ENCODE measurements at regions not wholly inside any gene's neighbourhood (a gene's known extent, or its start where the extent isn't known, plus 50 kb on each side); places are given as distances from the start of the nearest gene placed in this dataset.

DNA sequence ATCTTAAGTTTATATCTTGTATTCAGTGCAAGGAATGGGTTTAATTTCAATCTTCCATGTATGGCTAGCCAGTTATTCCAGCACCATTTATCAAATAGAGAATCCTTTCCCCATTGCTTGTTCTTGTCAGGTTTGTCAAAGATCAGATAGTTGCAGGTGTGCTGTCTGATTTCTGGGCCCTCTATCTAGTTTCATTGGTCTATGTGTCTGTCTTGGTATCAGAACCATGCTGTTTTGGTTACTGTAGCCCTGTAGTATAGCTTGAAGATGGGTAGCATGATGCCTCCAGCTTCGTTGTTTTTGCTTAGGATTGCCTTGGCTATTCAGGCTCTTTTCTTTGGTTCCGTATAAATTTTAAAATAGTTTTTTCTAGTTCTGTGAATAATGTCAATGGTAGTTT lies 200.0 kb downstream of the MANEA start:
- DNase-seq (ENCODE audit: extremely low read depth in 1 of 4, low spot score in 3 of 4) (no peak), ATAC-seq (no peak), FAIRE-seq (no peak)
- no peak overlapping the region for H3K4me2 ChIP-seq (ENCODE audit: insufficient read depth, low read length)
- POLR2A ChIA-PET: no interaction called here
- H3K9me3 ChIP-seq (replicated peaks; ENCODE audit: control insufficient read depth, insufficient read depth, low read depth, low read length): no peaks in the 10 kb centered on the region
- TF ChIP-seq MED1 (CRISPR knock-in tag; IDR thresholded peaks at IDR 0.05; ENCODE audit: borderline replicate concordance): no peak
- TF ChIP-seq ZNF431 (CRISPR knock-in tag; IDR thresholded peaks at IDR 0.05): no peak
- TF ChIP-seq CREB1 (IDR thresholded peaks at IDR 0.05): no peak
- TF ChIP-seq CREB1 (CRISPR knock-in tag; IDR thresholded peaks at IDR 0.05): no peak
- no peak for TF ChIP-seq KLF1 (tag; IDR thresholded peaks at IDR 0.05)
- TF ChIP-seq HLTF (IDR thresholded peaks at IDR 0.05): no peak
- TF ChIP-seq SMAD2 (IDR thresholded peaks at IDR 0.05; ENCODE audit: low read depth, low read length): no peak
- TF ChIP-seq FOXK2 (conservative IDR thresholded peaks at IDR 0.05 in 1 of 2, IDR thresholded peaks at IDR 0.05 in 1 of 2; ENCODE audit: low read depth in 2 of 2): no peak
- no peak for TF ChIP-seq ELK1 (CRISPR knock-in tag; IDR thresholded peaks at IDR 0.05)
- TF ChIP-seq IRF1 (CRISPR knock-in tag; IDR thresholded peaks at IDR 0.05; ENCODE audit: borderline replicate concordance): no peak
- no peak for TF ChIP-seq ZNF124 (CRISPR knock-in tag; IDR thresholded peaks at IDR 0.05)
- TF ChIP-seq ZKSCAN3 (CRISPR knock-in tag; IDR thresholded peaks at IDR 0.05): no peak
- no peak for TF ChIP-seq ZC3H4 (CRISPR knock-in tag; IDR thresholded peaks at IDR 0.05; ENCODE audit: borderline replicate concordance)
- TF ChIP-seq FOXP1 (CRISPR knock-in tag; IDR thresholded peaks at IDR 0.05): no peak
- no peak for TF ChIP-seq ZNF589 (CRISPR knock-in tag; IDR thresholded peaks at IDR 0.05; ENCODE audit: low read depth)
- TF ChIP-seq ID3 (CRISPR knock-in tag; IDR thresholded peaks at IDR 0.05): no peak
- TF ChIP-seq ID3 (tag; IDR thresholded peaks at IDR 0.05): no peak
- no peaks in the 10 kb centered on the region for H3K27me3 ChIP-seq (ENCODE audit: control insufficient read depth in 2 of 2, insufficient read depth in 2 of 2, low read length in 2 of 2)
- no peaks in the 10 kb centered on the region for H3K36me3 ChIP-seq (ENCODE audit: control insufficient read depth, insufficient read depth, low read length)
- H3K79me2 ChIP-seq (ENCODE audit: control insufficient read depth, insufficient read depth, low read length): no peaks in the 10 kb centered on the region
- H3K4me1 ChIP-seq (replicated peaks in 1 of 2; ENCODE audit: control insufficient read depth in 2 of 2, insufficient read depth in 2 of 2, low read length in 2 of 2): no peaks in the 10 kb centered on the region
- 5% methylated on average over 2 of the region's 2 CpGs for whole genome bisulfite sequencing (ENCODE audit: insufficient coverage, low coverage, missing lambda C conversion rate)
- H3K4me3 ChIP-seq: no peak overlapping the region
- no peak overlapping the region for H3K9ac ChIP-seq (ENCODE audit: insufficient read depth in 1 of 2, low read depth in 2 of 2, low read length in 2 of 2)
- BruUV-seq (replicated peaks): no TSS peak
- CTCF ChIA-PET (ENCODE audit: low intra/inter-chr PET ratio): no interaction called here
- intact Hi-C loops (cut with micrococcal nuclease) (no loop called here), in situ Hi-C loops (cut with MboI) (no loop called here)
- H2AFZ ChIP-seq (ENCODE audit: low read depth, low read length): no peak overlapping the region
- no peaks in the 10 kb centered on the region for H4K20me1 ChIP-seq (replicated peaks; ENCODE audit: control insufficient read depth, insufficient read depth, low read length)
- H3K9me1 ChIP-seq (ENCODE audit: control insufficient read depth, insufficient read depth, low read length): no peaks in the 10 kb centered on the region
- H3K27ac ChIP-seq (ENCODE audit: extremely low read depth, low read depth, low read length): no peak overlapping the region
